ENCODE measurements at regions not wholly inside any gene's neighbourhood (a gene's known extent, or its start where the extent isn't known, plus 50 kb on each side); places are given as distances from the start of the nearest gene placed in this dataset.

GRCh38 chr5:96256795-96257470 lies 176.1 kb downstream of the PCSK1 start:
- no peaks in the 10 kb centered on the region for H3K79me2 ChIP-seq (ENCODE audit: insufficient read depth, low read length)
- TF ChIP-seq EZH2 (IDR thresholded peaks at IDR 0.05; ENCODE audit: borderline replicate concordance, low read length): no peak
- TF ChIP-seq CTCF (IDR thresholded peaks at IDR 0.05; ENCODE audit: low read length): no peak; the same call in 1 of the 2 replicates
- H3K36me3 ChIP-seq (ENCODE audit: insufficient read depth, low read length): no peaks in the 10 kb centered on the region
- H3K27ac ChIP-seq (ENCODE audit: low read depth, low read length, poor library complexity, severe bottlenecking): no peak overlapping the region
- H3K4me2 ChIP-seq (ENCODE audit: low read length): no peak overlapping the region
- H3F3A ChIP-seq (ENCODE audit: insufficient read depth, low read length): no peaks in the 10 kb centered on the region
- H4K20me1 ChIP-seq (ENCODE audit: insufficient read depth, low read length): no peaks in the 10 kb centered on the region
- no peak overlapping the region for H3K4me3 ChIP-seq (ENCODE audit: low read depth, low read length, poor library complexity, severe bottlenecking)
- H2AFZ ChIP-seq (ENCODE audit: low read length): no peak overlapping the region
- H3K4me1 ChIP-seq (ENCODE audit: insufficient read depth, low read length, severe bottlenecking): no peaks in the 10 kb centered on the region
- H3K27me3 ChIP-seq (ENCODE audit: insufficient read depth, low read length): no peaks in the 10 kb centered on the region
- no peak overlapping the region for H3K9ac ChIP-seq (ENCODE audit: low read length)
- H3K9me2 ChIP-seq (ENCODE audit: low read depth, low read length): no peaks in the 10 kb centered on the region
- H3K9me3 ChIP-seq (ENCODE audit: low read length): no peaks in the 10 kb centered on the region

- Histone ChIP-seq H3K4me1 (ENCODE audit: insufficient read depth, low read length, severe bottlenecking) (no peaks in the 10 kb centered on the region), H2AFZ (ENCODE audit: low read length) (no peak overlapping the region), H3K4me3 (ENCODE audit: low read depth, low read length, poor library complexity, severe bottlenecking) (no peak overlapping the region), H3K27ac (ENCODE audit: low read depth, low read length, poor library complexity, severe bottlenecking) (no peak overlapping the region), H3K79me2 (ENCODE audit: insufficient read depth, low read length) (no peaks in the 10 kb centered on the region), H3K27me3 (ENCODE audit: insufficient read depth, low read length) (no peaks in the 10 kb centered on the region), H3K9ac (ENCODE audit: low read length) (no peak overlapping the region), H3K36me3 (ENCODE audit: insufficient read depth, low read length) (no peaks in the 10 kb centered on the region), H4K20me1 (ENCODE audit: insufficient read depth, low read length) (no peaks in the 10 kb centered on the region), H3K9me2 (ENCODE audit: low read depth, low read length) (no peaks in the 10 kb centered on the region), H3F3A (ENCODE audit: insufficient read depth, low read length) (no peaks in the 10 kb centered on the region), H3K9me3 (ENCODE audit: low read length) (no peaks in the 10 kb centered on the region), H3K4me2 (ENCODE audit: low read length) (no peak overlapping the region)
- no peak for TF ChIP-seq CTCF (IDR thresholded peaks at IDR 0.05; ENCODE audit: low read length)
- no peak for TF ChIP-seq EZH2 (IDR thresholded peaks at IDR 0.05; ENCODE audit: borderline replicate concordance, low read length)
Measured at GRCh38 chr5:96254980-96255691, 177.9 kb downstream of the PCSK1 start.

DNA sequence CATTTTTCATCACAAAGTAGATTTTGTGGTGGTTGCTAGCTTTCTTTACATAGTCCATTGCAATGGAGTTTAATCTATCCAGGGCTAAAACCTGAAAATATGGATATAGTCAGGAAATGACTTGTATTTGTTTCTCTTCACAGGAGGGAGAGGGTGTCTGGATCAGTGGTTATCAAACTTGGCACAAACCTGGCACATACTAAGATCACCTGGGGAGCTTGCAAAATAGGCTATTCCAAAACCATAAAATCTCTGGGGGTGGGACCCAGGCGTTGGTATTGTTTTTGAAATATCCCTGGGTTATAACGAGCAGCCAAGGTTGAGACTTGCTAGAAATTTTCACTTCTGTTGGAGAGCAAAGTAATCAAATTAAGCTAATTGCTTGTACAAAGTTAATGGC lies 179.9 kb downstream of the PCSK1 start:
- Histone ChIP-seq H2AFZ (ENCODE audit: low read length) (no peak overlapping the region), H3K9me3 (ENCODE audit: low read length) (no peaks in the 10 kb centered on the region), H3K4me2 (ENCODE audit: low read length) (no peak overlapping the region), H3K36me3 (ENCODE audit: insufficient read depth, low read length) (no peaks in the 10 kb centered on the region), H3K4me1 (ENCODE audit: insufficient read depth, low read length, severe bottlenecking) (no peaks in the 10 kb centered on the region), H3K9me2 (ENCODE audit: low read depth, low read length) (no peaks in the 10 kb centered on the region), H3K27me3 (ENCODE audit: insufficient read depth, low read length) (no peaks in the 10 kb centered on the region), H3K4me3 (ENCODE audit: low read depth, low read length, poor library complexity, severe bottlenecking) (no peak overlapping the region), H3K9ac (ENCODE audit: low read length) (no peak overlapping the region), H3K27ac (ENCODE audit: low read depth, low read length, poor library complexity, severe bottlenecking) (no peak overlapping the region), H3K79me2 (ENCODE audit: insufficient read depth, low read length) (no peaks in the 10 kb centered on the region), H3F3A (ENCODE audit: insufficient read depth, low read length) (no peaks in the 10 kb centered on the region), H4K20me1 (ENCODE audit: insufficient read depth, low read length) (no peaks in the 10 kb centered on the region)
- TF ChIP-seq EZH2 (IDR thresholded peaks at IDR 0.05; ENCODE audit: borderline replicate concordance, low read length) (no peak), CTCF (IDR thresholded peaks at IDR 0.05; ENCODE audit: low read length) (no peak)
